Activated CD8-positive, alpha-beta T cell treated with anti-CD3 and anti-CD28 coated beads for 36 hours (primary cell): ENCODE measurements at regions not wholly inside any gene's neighbourhood (a gene's known extent, or its start where the extent isn't known, plus 50 kb on each side); places are given as distances from the start of the nearest gene placed in this dataset.

Experiments
- ATAC-seq: fragments of 200-7000 bp; cut with Tn5 transposase; one replicate; pipeline ENCODE4 v1.10.0; 2021; ENCODE audit warnings: mild to moderate bottlenecking, moderate library complexity
- CTCF ChIA-PET: fragments of 350-600 bp; sonication (Branson Sonifier 250); formaldehyde crosslinking; loops from one replicate; lab custom pipeline; 2021; ENCODE audit warnings: antibody characterized with exemption; lab: Charles Lee
- POLR2A ChIA-PET: fragments of 350-600 bp; sonication (Branson Sonifier 250); formaldehyde crosslinking; loops from one replicate; lab custom pipeline; 2021; ENCODE audit warnings: antibody characterized with exemption; lab: Charles Lee
- DNase-seq: peaks from one replicate; pipeline ENCODE4 v3.0.0-alpha.2; 2020
- H3K27ac Mint-ChIP-seq: one replicate; pipeline ENCODE4 v1.8.0; 2021; ENCODE audit warnings: mild to moderate bottlenecking, mixed read lengths
- H3K27me3 Mint-ChIP-seq: one replicate; pipeline ENCODE4 v1.8.0; 2021; ENCODE audit warnings: mixed read lengths
- H3K36me3 Mint-ChIP-seq: one replicate; pipeline ENCODE4 v1.8.0; 2021; ENCODE audit warnings: low read depth, mixed read lengths
- H3K4me1 Mint-ChIP-seq: one replicate; pipeline ENCODE4 v1.8.0; 2021; ENCODE audit warnings: low read depth, mixed read lengths
- H3K4me3 Mint-ChIP-seq: one replicate; pipeline ENCODE4 v1.8.0; 2021; ENCODE audit warnings: mild to moderate bottlenecking, moderate library complexity, mixed read lengths
- H3K9me3 Mint-ChIP-seq: one replicate; pipeline ENCODE4 v1.8.0; 2021; ENCODE audit warnings: mixed read lengths
- intact Hi-C: fragments of 100-400 bp; cut with micrococcal nuclease; formaldehyde crosslinking; loops from one replicate; pipeline ENCODE4 v1.10.0; 2022
- TF ChIP-seq, protein P1 (sequence below): fragments of 200-600 bp; IDR thresholded peaks from one replicate; pipeline ENCODE4 v1.8.0; 2022; ENCODE audit warnings: antibody characterized with exemption, mild to moderate bottlenecking

DNA sequence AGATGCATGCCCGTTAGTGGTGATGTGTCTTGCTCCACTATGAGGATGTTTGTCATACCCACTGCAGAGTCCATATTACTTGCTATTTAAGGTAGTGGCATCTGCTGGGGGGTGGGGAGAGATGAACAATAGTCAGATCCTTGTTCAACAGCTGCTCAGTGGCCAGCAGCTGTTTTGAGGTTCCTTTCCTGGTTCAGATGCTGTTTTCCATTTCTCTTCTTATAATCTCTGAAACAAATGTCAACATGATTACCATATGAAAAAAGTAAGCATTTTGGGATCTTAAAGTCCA is 1567.9 kb upstream of the TENM3 start:
- no peak overlapping the region for H3K4me3 Mint-ChIP-seq
- no peak for ATAC-seq
- POLR2A ChIA-PET: no interaction called here

DNA sequence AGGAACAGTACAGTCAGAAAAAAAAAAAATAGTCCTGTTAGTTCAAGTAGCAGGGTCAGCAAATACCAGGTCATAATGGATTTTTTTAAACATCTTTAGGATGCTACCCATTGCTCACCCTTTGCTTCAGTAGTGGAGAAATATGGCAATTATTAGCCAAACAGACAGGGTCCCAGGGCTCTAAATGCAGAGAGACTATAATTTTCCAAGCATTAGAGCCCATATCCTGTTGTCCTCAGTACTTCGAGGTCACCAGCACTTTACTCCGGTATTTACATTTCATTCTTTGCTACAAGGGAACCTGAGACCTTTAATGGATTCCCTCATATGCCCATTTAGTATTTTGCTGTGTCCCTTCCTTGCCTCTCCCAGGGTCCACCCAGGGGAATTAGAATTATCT is 1562.9 kb upstream of the TENM3 start:
- no peaks in the 10 kb centered on the region for H3K9me3 Mint-ChIP-seq
- no peak overlapping the region for H3K27ac Mint-ChIP-seq
- TF ChIP-seq, protein P1, sequence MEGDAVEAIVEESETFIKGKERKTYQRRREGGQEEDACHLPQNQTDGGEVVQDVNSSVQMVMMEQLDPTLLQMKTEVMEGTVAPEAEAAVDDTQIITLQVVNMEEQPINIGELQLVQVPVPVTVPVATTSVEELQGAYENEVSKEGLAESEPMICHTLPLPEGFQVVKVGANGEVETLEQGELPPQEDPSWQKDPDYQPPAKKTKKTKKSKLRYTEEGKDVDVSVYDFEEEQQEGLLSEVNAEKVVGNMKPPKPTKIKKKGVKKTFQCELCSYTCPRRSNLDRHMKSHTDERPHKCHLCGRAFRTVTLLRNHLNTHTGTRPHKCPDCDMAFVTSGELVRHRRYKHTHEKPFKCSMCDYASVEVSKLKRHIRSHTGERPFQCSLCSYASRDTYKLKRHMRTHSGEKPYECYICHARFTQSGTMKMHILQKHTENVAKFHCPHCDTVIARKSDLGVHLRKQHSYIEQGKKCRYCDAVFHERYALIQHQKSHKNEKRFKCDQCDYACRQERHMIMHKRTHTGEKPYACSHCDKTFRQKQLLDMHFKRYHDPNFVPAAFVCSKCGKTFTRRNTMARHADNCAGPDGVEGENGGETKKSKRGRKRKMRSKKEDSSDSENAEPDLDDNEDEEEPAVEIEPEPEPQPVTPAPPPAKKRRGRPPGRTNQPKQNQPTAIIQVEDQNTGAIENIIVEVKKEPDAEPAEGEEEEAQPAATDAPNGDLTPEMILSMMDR: no peak
- ChIA-PET POLR2A (no interaction called here), CTCF (interaction anchor here (1.0 to 1.2 kb wide), 2 partner anchors 14 to 16 kb away, joined by 3 to 4 read pairs; no protein-coding TSS in a partner anchor)
- ATAC-seq (no peak), DNase-seq (no peak)
- intact Hi-C loops: no loop called here
- H3K27me3 Mint-ChIP-seq: no peaks in the 10 kb centered on the region
- H3K4me3 Mint-ChIP-seq: no peak overlapping the region
- no peaks in the 10 kb centered on the region for H3K4me1 Mint-ChIP-seq
- H3K36me3 Mint-ChIP-seq: no peaks in the 10 kb centered on the region

More for the DNA sequence above, 1567.9 kb upstream of the TENM3 start:
- no peaks in the 10 kb centered on the region for H3K36me3 Mint-ChIP-seq
- peaks cover 3% of the 10 kb centered on the region for H3K27me3 Mint-ChIP-seq
- intact Hi-C loops: no loop called here
- H3K27ac Mint-ChIP-seq: no peak overlapping the region
- H3K9me3 Mint-ChIP-seq: no peaks in the 10 kb centered on the region
- TF ChIP-seq, protein P1: no peak
- CTCF ChIA-PET: interaction anchor here (3.8 kb wide), 1 partner anchor 11 kb away, joined by 25 read pairs; no protein-coding TSS in a partner anchor
- no peak for DNase-seq
- H3K4me1 Mint-ChIP-seq: no peaks in the 10 kb centered on the region

DNA sequence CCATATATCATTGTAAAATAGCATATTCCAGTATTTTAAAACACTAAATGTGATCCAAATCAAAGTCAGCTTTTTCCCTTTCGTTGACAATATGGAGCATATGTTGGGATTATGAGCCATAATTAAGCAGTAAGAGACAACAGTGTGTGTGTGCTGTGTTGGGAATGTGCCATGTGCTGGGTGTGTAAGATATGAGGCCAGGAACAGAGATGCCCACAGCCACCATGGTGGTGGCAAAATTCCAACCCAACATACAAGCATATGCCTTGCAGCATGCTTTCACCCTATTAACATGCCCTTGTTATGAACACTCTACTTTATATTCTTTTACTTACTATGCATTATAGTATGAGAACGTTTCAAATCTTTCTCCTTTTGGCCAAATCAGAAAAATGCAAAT is 1560.4 kb upstream of the TENM3 start:
- CTCF ChIA-PET: interaction anchor here (1.3 kb wide), 1 partner anchor 18 kb away, joined by 4 read pairs; no protein-coding TSS in a partner anchor
- H3K9me3 Mint-ChIP-seq: no peaks in the 10 kb centered on the region
- no peak overlapping the region for H3K27ac Mint-ChIP-seq
- no peaks in the 10 kb centered on the region for H3K4me1 Mint-ChIP-seq
- DNase-seq: no peak
- ATAC-seq: no peak
- H3K36me3 Mint-ChIP-seq: no peaks in the 10 kb centered on the region
- H3K27me3 Mint-ChIP-seq: no peaks in the 10 kb centered on the region
- POLR2A ChIA-PET: no interaction called here
- intact Hi-C loops: no loop called here
- TF ChIP-seq, protein P1: no peak
- no peak overlapping the region for H3K4me3 Mint-ChIP-seq

DNA sequence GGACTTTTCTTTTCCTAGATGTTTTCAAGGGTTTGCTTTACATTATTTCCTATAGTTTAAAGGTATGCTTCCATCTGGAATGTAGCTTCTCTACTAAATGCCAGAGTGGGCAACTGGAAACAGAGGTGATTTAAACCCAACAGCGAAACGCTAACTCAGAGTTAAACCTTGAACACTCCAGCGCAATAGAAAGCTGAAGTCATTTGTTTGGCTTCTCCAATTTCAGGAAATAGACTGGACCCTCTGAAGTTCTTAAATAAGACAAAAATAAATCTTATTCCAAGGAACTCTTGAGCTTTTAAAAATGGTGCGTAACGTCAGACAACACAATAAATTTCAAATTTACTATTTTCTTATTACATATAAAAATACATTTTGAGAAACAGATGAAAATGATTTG is 1560.0 kb upstream of the TENM3 start:
- intact Hi-C loops: no loop called here
- H3K9me3 Mint-ChIP-seq: no peaks in the 10 kb centered on the region

DNA sequence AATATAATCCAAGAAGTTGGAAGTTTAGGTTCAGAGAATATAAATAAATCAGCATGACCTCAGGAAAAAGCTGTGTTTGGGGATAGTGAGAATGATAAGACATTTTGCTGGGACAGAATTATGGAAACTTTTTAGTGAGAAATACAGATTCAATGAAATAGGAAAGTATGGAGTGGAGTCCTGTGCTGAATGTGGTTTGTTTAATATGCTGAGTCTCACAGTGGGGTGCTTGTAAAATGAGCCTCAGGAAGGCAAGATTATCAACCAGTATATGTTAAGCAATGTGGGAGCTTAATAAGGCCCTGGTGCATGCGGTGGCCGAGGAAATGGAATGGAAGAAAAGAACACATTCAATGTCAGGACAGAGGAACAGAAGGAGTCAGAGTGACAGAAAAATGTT is 1554.7 kb upstream of the TENM3 start:
- TF ChIP-seq, protein P1: no peak
- no peak for ATAC-seq
- ChIA-PET POLR2A (no interaction called here), CTCF (no interaction called here)
- Mint-ChIP-seq H3K4me1 (no peaks in the 10 kb centered on the region), H3K27ac (no peak overlapping the region), H3K9me3 (no peaks in the 10 kb centered on the region), H3K36me3 (no peaks in the 10 kb centered on the region), H3K27me3 (peaks cover 4% of the 10 kb centered on the region), H3K4me3 (no peak overlapping the region)
- intact Hi-C loops: no loop called here
- no peak for DNase-seq

More for the DNA sequence above, 1560.0 kb upstream of the TENM3 start:
- TF ChIP-seq, protein P1: no peak
- H3K27ac Mint-ChIP-seq: no peak overlapping the region
- ATAC-seq (no peak), DNase-seq (no peak)
- ChIA-PET POLR2A (no interaction called here), CTCF (interaction anchor here (1.3 kb wide), 1 partner anchor 19 kb away, joined by 4 read pairs; no protein-coding TSS in a partner anchor)
- no peaks in the 10 kb centered on the region for H3K36me3 Mint-ChIP-seq
- H3K27me3 Mint-ChIP-seq: no peaks in the 10 kb centered on the region
- no peak overlapping the region for H3K4me3 Mint-ChIP-seq
- no peaks in the 10 kb centered on the region for H3K4me1 Mint-ChIP-seq
